ENCODE measurements at regions not wholly inside any gene's neighbourhood (a gene's known extent, or its start where the extent isn't known, plus 50 kb on each side); places are given as distances from the start of the nearest gene placed in this dataset.

DNA sequence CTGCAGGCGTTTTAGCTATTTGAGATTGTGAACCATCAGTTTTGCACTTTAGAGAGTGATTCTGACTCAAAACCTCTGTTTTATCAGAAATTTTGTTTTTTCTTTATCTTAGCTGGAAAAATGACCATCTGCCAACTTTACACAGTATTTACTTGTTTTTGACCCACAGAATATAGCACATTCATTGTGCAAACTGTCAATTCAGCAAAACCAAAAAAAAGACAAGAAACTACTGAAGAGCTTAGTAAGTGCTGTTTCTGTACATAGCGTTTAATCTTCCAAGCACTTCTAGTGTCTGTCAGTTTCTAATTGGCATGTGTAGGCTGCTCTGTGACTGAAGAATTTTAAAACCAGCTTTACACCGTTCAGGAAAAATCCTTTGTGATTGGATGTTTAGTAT lies 76.0 kb upstream of the VANGL1 start:
- Histone ChIP-seq H3K4me1 (ENCODE audit: low read length) (no peaks in the 10 kb centered on the region), H3K9ac (ENCODE audit: low read length) (no peak overlapping the region), H3K27ac (ENCODE audit: low read length) (no peak overlapping the region), H3K4me3 (ENCODE audit: low read length) (no peak overlapping the region), H3K27me3 (ENCODE audit: low read depth, low read length) (no peaks in the 10 kb centered on the region), H4K20me1 (ENCODE audit: insufficient read depth, low read length) (no peaks in the 10 kb centered on the region), H3K36me3 (replicated peaks; ENCODE audit: low read depth, low read length) (no peaks in the 10 kb centered on the region), H3K79me2 (ENCODE audit: low read length) (no peaks in the 10 kb centered on the region), H3K4me2 (ENCODE audit: low read length) (no peak overlapping the region), H3K9me3 (ENCODE audit: insufficient read depth, low read length) (no peaks in the 10 kb centered on the region), H2AFZ (ENCODE audit: low read depth, low read length) (no peak overlapping the region)
- TF ChIP-seq, protein P1, sequence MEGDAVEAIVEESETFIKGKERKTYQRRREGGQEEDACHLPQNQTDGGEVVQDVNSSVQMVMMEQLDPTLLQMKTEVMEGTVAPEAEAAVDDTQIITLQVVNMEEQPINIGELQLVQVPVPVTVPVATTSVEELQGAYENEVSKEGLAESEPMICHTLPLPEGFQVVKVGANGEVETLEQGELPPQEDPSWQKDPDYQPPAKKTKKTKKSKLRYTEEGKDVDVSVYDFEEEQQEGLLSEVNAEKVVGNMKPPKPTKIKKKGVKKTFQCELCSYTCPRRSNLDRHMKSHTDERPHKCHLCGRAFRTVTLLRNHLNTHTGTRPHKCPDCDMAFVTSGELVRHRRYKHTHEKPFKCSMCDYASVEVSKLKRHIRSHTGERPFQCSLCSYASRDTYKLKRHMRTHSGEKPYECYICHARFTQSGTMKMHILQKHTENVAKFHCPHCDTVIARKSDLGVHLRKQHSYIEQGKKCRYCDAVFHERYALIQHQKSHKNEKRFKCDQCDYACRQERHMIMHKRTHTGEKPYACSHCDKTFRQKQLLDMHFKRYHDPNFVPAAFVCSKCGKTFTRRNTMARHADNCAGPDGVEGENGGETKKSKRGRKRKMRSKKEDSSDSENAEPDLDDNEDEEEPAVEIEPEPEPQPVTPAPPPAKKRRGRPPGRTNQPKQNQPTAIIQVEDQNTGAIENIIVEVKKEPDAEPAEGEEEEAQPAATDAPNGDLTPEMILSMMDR (IDR thresholded peaks at IDR 0.05; ENCODE audit: low read depth, low read length) = no peak
- TF ChIP-seq EZH2phosphoT487 (IDR thresholded peaks at IDR 0.05; ENCODE audit: low read depth) = no peak

DNA sequence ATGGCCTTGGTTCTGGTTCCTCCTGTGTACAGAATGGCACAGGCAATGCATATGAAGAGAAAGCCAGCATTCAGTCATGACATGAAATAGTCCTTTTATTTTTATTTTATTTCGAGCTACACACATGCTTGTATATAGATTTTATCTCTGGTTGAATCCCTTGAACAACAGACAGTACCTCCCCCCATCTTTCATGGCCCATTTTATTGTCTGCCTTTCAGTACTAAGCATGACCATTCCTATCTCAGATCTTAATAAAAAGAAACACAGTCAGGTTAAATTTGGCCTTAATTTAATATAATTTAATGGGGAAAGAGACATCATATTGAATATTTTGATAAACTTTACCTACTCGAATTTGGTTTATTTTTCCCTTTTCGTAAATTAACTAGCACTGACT lies 76.4 kb upstream of the VANGL1 start:
- no peak overlapping the region for H3K4me2 ChIP-seq (ENCODE audit: low read length)
- TF ChIP-seq, protein P1 (IDR thresholded peaks at IDR 0.05; ENCODE audit: low read depth, low read length) = no peak
- no peak for TF ChIP-seq EZH2phosphoT487 (IDR thresholded peaks at IDR 0.05; ENCODE audit: low read depth)
- H4K20me1 ChIP-seq (ENCODE audit: insufficient read depth, low read length) = no peaks in the 10 kb centered on the region
- H2AFZ ChIP-seq (ENCODE audit: low read depth, low read length) = no peak overlapping the region
- no peaks in the 10 kb centered on the region for H3K27me3 ChIP-seq (ENCODE audit: low read depth, low read length)
- H3K4me1 ChIP-seq (ENCODE audit: low read length) = no peaks in the 10 kb centered on the region
- H3K79me2 ChIP-seq (ENCODE audit: low read length) = no peaks in the 10 kb centered on the region
- no peaks in the 10 kb centered on the region for H3K36me3 ChIP-seq (replicated peaks; ENCODE audit: low read depth, low read length)
- no peak overlapping the region for H3K4me3 ChIP-seq (ENCODE audit: low read length)
- no peak overlapping the region for H3K9ac ChIP-seq (ENCODE audit: low read length)
- H3K9me3 ChIP-seq (ENCODE audit: insufficient read depth, low read length) = no peaks in the 10 kb centered on the region
- no peak overlapping the region for H3K27ac ChIP-seq (ENCODE audit: low read length)

DNA sequence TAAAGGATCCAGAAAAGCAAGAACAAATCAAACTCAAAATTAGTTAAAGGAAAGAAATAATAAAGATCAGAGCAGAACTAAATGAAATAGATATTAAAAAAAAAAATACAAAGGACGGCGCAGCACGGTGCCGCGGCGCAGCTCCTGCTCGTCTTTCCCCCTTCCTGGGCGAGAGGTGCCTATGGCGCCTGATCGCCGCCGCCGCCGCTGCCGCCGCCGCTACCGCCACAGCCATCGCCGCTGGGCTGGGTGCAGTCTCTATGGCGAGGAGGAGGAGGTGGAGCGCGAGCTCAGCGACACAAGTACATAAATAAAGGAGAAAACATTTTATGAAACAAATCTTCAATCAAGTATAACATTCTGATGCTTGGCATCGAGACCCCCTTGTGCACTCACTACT lies 77.6 kb upstream of the VANGL1 start:
- no peak overlapping the region for H3K4me3 ChIP-seq (ENCODE audit: low read length)
- H3K4me1 ChIP-seq (ENCODE audit: low read length) = no peaks in the 10 kb centered on the region
- TF ChIP-seq EZH2phosphoT487 (IDR thresholded peaks at IDR 0.05; ENCODE audit: low read depth) = no peak
- TF ChIP-seq, protein P1 (IDR thresholded peaks at IDR 0.05; ENCODE audit: low read depth, low read length) = no peak
- no peak overlapping the region for H3K27ac ChIP-seq (ENCODE audit: low read length)
- no peaks in the 10 kb centered on the region for H4K20me1 ChIP-seq (ENCODE audit: insufficient read depth, low read length)
- H3K27me3 ChIP-seq (ENCODE audit: low read depth, low read length) = no peaks in the 10 kb centered on the region
- no peaks in the 10 kb centered on the region for H3K9me3 ChIP-seq (ENCODE audit: insufficient read depth, low read length)
- H3K9ac ChIP-seq (ENCODE audit: low read length) = no peak overlapping the region
- no peaks in the 10 kb centered on the region for H3K79me2 ChIP-seq (ENCODE audit: low read length)
- no peak overlapping the region for H2AFZ ChIP-seq (ENCODE audit: low read depth, low read length)
- H3K36me3 ChIP-seq (replicated peaks; ENCODE audit: low read depth, low read length) = no peaks in the 10 kb centered on the region
- no peak overlapping the region for H3K4me2 ChIP-seq (ENCODE audit: low read length)

DNA sequence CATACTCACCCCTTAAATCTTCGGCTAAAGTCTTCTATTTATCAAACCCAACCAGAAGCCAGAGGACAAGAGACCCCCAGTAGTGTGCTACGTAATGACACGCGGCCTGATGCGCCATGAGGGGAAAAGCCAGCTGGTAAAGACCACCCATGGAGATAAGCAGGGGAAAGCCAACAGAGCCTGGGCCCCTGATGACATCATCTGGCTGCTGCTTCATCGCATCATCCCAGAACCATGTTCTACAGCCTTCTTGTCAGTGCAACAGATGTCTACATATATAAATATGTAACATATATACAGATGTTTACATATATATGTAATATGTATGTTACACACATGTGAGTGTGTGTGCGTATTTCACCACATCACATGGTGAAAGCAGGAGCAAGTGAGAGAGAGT lies 81.7 kb upstream of the VANGL1 start:
- no peaks in the 10 kb centered on the region for H3K79me2 ChIP-seq (ENCODE audit: low read length)
- TF ChIP-seq EZH2phosphoT487 (IDR thresholded peaks at IDR 0.05; ENCODE audit: low read depth) = no peak
- TF ChIP-seq, protein P1 (IDR thresholded peaks at IDR 0.05; ENCODE audit: low read depth, low read length) = no peak
- H3K36me3 ChIP-seq (replicated peaks; ENCODE audit: low read depth, low read length) = no peaks in the 10 kb centered on the region
- no peaks in the 10 kb centered on the region for H3K4me1 ChIP-seq (ENCODE audit: low read length)
- H3K9me3 ChIP-seq (ENCODE audit: insufficient read depth, low read length) = no peaks in the 10 kb centered on the region
- no peaks in the 10 kb centered on the region for H3K27me3 ChIP-seq (ENCODE audit: low read depth, low read length)
- H2AFZ ChIP-seq (ENCODE audit: low read depth, low read length) = no peak overlapping the region
- no peaks in the 10 kb centered on the region for H4K20me1 ChIP-seq (ENCODE audit: insufficient read depth, low read length)
- H3K4me2 ChIP-seq (ENCODE audit: low read length) = no peak overlapping the region
- no peak overlapping the region for H3K27ac ChIP-seq (ENCODE audit: low read length)
- no peak overlapping the region for H3K4me3 ChIP-seq (ENCODE audit: low read length)
- H3K9ac ChIP-seq (ENCODE audit: low read length) = no peak overlapping the region
